OCI-LY3 (cell line): ENCODE measurements at regions not wholly inside any gene's neighbourhood (a gene's known extent, or its start where the extent isn't known, plus 50 kb on each side); places are given as distances from the start of the nearest gene placed in this dataset.

Source experiments
- CTCF ChIP-seq: fragments of 200-600, 300-600 bp; sonication (generic); IDR thresholded peaks from 2 replicates; pipeline ENCODE4 v1.5.1; 2014; ENCODE audit warnings: antibody characterized with exemption, low read length, low read depth
- EZH2phosphoT487 ChIP-seq: fragments of 200-600 bp; shearing (Covaris generic); IDR thresholded peaks from 2 replicates; pipeline ENCODE4 v1.6.1; 2018; ENCODE audit warnings: antibody characterized with exemption, mixed run types, low read depth

GRCh38 chr10:7483848-7484247 is 73.0 kb upstream of the SFMBT2 start:
- TF ChIP-seq CTCF (no peak), EZH2phosphoT487 (no peak)
